H1 (cell line): ENCODE measurements at regions not wholly inside any gene's neighbourhood (a gene's known extent, or its start where the extent isn't known, plus 50 kb on each side); places are given as distances from the start of the nearest gene placed in this dataset.

Source experiments
- CTCF ChIA-PET: fragments of 300-600 bp; sonication (Branson Sonifier 250); formaldehyde crosslinking; loops from one replicate; lab custom pipeline; 2021; ENCODE audit not compliant: partially characterized antibody; lab: Charles Lee
- POLR2A ChIA-PET: fragments of 300-600 bp; sonication (Branson Sonifier 250); formaldehyde crosslinking; loops from one replicate; lab custom pipeline; 2021; ENCODE audit warnings: inconsistent platforms; ENCODE audit not compliant: partially characterized antibody; lab: Charles Lee
- DNase-seq, 2 experiments: peaks; one replicate each; pipeline versions ENCODE4 v3.0.0 to v3.0.0-alpha.2; 2010 to 2022; ENCODE audit warnings: low spot score in 2 of 2, low read depth in 1 of 2, mixed read lengths in 1 of 2
- FAIRE-seq: peaks from 2 replicates; lab custom pipeline; 2011; peaks lifted over from hg19 to GRCh38; lab: Jason Lieb, UNC
- H2AFZ ChIP-seq: 2 replicates; pipeline ENCODE4 v1.8.1; 2012; ENCODE audit warnings: low read length, inconsistent platforms
- H2AK5ac ChIP-seq: 2 replicates; pipeline ENCODE4 v1.6.1; 2013; ENCODE audit warnings: low read depth, low read length
- H2BK120ac ChIP-seq: replicated peaks from 2 replicates; pipeline ENCODE3; 2013; ENCODE audit warnings: low read depth, low read length, inconsistent platforms
- H2BK12ac ChIP-seq: 2 replicates; pipeline ENCODE4 v1.6.1; 2013; ENCODE audit warnings: low read depth, low read length
- H2BK15ac ChIP-seq: 2 replicates; pipeline ENCODE4 v1.6.1; 2013; ENCODE audit warnings: low read length
- H2BK20ac ChIP-seq: 2 replicates; pipeline ENCODE4 v1.6.1; 2013; ENCODE audit warnings: low read length
- H2BK5ac ChIP-seq: 2 replicates; pipeline ENCODE4 v1.6.1; 2013; ENCODE audit warnings: low read depth, low read length
- H3K14ac ChIP-seq: 2 replicates; pipeline ENCODE4 v1.6.1; 2013; ENCODE audit warnings: inconsistent platforms; ENCODE audit not compliant: insufficient read length
- H3K18ac ChIP-seq: 2 replicates; pipeline ENCODE4 v1.6.1; 2013; ENCODE audit warnings: low read length; ENCODE audit errors: extremely low read depth
- H3K23ac ChIP-seq: 2 replicates; pipeline ENCODE4 v1.6.1; 2013; ENCODE audit warnings: inconsistent platforms; ENCODE audit not compliant: insufficient read length
- H3K23me2 ChIP-seq: 2 replicates; pipeline ENCODE4 v1.6.1; 2013; ENCODE audit warnings: low read depth, low read length
- H3K27ac ChIP-seq: 2 replicates; pipeline ENCODE4 v1.6.1; 2011; ENCODE audit warnings: low read depth, low read length, inconsistent platforms
- H3K27me3 ChIP-seq, 4 experiments: replicated peaks in 1 of 4; 1 replicate in 1 of 4; 2 replicates in 3 of 4; pipeline versions ENCODE4 v1.6.1 to v1.8.1; 2011 to 2013; ENCODE audit warnings: low read length in 3 of 4, mild to moderate bottlenecking in 3 of 4, inconsistent platforms in 2 of 4, mixed read lengths in 2 of 4, moderate library complexity in 1 of 4; ENCODE audit not compliant: control insufficient read depth in 3 of 4, insufficient read depth in 3 of 4; ENCODE audit errors: extremely low read depth in 1 of 4
- H3K36me3 ChIP-seq, 4 experiments: 2 replicates each; pipeline versions ENCODE4 v1.6.1 to v1.8.1; 2011 to 2013; ENCODE audit warnings: mild to moderate bottlenecking in 4 of 4, low read length in 3 of 4, moderate library complexity in 2 of 4, control low read depth in 1 of 4, inconsistent platforms in 1 of 4; ENCODE audit not compliant: insufficient read depth in 4 of 4, control insufficient read depth in 2 of 4
- H3K4ac ChIP-seq: replicated peaks from 2 replicates; pipeline ENCODE3; 2013; ENCODE audit warnings: low read length, low read depth, mixed read lengths, inconsistent platforms; ENCODE audit not compliant: insufficient read length
- H3K4me1 ChIP-seq, 4 experiments: replicated peaks in 1 of 4; 1 replicate in 1 of 4; 2 replicates in 3 of 4; pipeline versions ENCODE4 v1.6.1 to v1.8.1; 2011 to 2013; ENCODE audit warnings: low read length in 3 of 4, inconsistent platforms in 2 of 4, mixed read lengths in 1 of 4; ENCODE audit not compliant: insufficient read depth in 4 of 4, control insufficient read depth in 3 of 4
- H3K4me2 ChIP-seq, 2 experiments: 2 replicates each; pipeline versions ENCODE4 v1.6.1 to v1.8.1; 2011 to 2013; ENCODE audit warnings: low read depth in 2 of 2, low read length in 2 of 2, control low read depth in 1 of 2, inconsistent platforms in 1 of 2, mild to moderate bottlenecking in 1 of 2; ENCODE audit not compliant: insufficient read depth in 1 of 2
- H3K4me3 ChIP-seq, 4 experiments: fragments of 200-600, 300-600 bp in 1 of 4; sonication (generic), shearing (Covaris generic), sonication (Bioruptor Twin) in 1 of 4; 2 replicates each; pipeline versions ENCODE4 v1.5.1 to v1.8.1; 2011 to 2016; ENCODE audit warnings: low read length in 4 of 4, low read depth in 3 of 4, control low read depth in 2 of 4, inconsistent platforms in 2 of 4, mild to moderate bottlenecking in 2 of 4, mixed read lengths in 1 of 4, moderate library complexity in 1 of 4; ENCODE audit not compliant: insufficient read depth in 2 of 4; ENCODE audit errors: extremely low read depth in 1 of 4
- H3K56ac ChIP-seq: replicated peaks from 2 replicates; pipeline ENCODE3; 2013; ENCODE audit warnings: low read depth, mild to moderate bottlenecking, mixed read lengths, low read length, inconsistent platforms; ENCODE audit not compliant: insufficient read length
- H3K79me1 ChIP-seq: 2 replicates; pipeline ENCODE4 v1.6.1; 2013; ENCODE audit warnings: low read depth, low read length, control low read depth
- H3K79me2 ChIP-seq, 2 experiments: 2 replicates each; pipeline versions ENCODE4 v1.6.1 to v1.8.1; 2012 to 2013; ENCODE audit warnings: low read length in 2 of 2, mild to moderate bottlenecking in 2 of 2, inconsistent platforms in 1 of 2; ENCODE audit not compliant: insufficient read depth in 2 of 2, control insufficient read depth in 1 of 2
- H3K9ac ChIP-seq, 4 experiments: replicated peaks in 1 of 4; 1 replicate in 1 of 4; 2 replicates in 3 of 4; pipeline versions ENCODE4 v1.6.1 to v1.8.1; 2011 to 2013; ENCODE audit warnings: low read depth in 3 of 4, low read length in 3 of 4, control low read depth in 2 of 4, mild to moderate bottlenecking in 2 of 4, moderate library complexity in 2 of 4, inconsistent platforms in 1 of 4; ENCODE audit errors: extremely low read depth in 1 of 4
- H3K9me3 ChIP-seq, 2 experiments: 2 replicates each; pipeline versions ENCODE4 v1.6.1 to v1.8.1; 2012 to 2013; ENCODE audit warnings: mild to moderate bottlenecking in 2 of 2, moderate library complexity in 2 of 2, control low read depth in 1 of 2, inconsistent platforms in 1 of 2, low read depth in 1 of 2, low read length in 1 of 2, mixed read lengths in 1 of 2; ENCODE audit not compliant: insufficient read depth in 2 of 2
- H4K20me1 ChIP-seq, 2 experiments: replicated peaks in 1 of 2; 2 replicates each; pipeline versions ENCODE3 to v1.8.1; 2011 to 2013; ENCODE audit warnings: inconsistent platforms in 2 of 2, low read length in 2 of 2, mild to moderate bottlenecking in 1 of 2; ENCODE audit not compliant: insufficient read depth in 2 of 2, control insufficient read depth in 1 of 2
- H4K5ac ChIP-seq: 2 replicates; pipeline ENCODE4 v1.6.1; 2013; ENCODE audit warnings: low read length, low read depth, mixed read lengths, inconsistent platforms; ENCODE audit not compliant: insufficient read length
- H4K8ac ChIP-seq: 2 replicates; pipeline ENCODE4 v1.8.0; 2013; ENCODE audit warnings: mild to moderate bottlenecking, moderate library complexity, low read length, inconsistent platforms; ENCODE audit not compliant: insufficient read depth; ENCODE audit errors: extremely low read depth
- H4K91ac ChIP-seq: replicated peaks from 2 replicates; pipeline ENCODE3; 2013; ENCODE audit warnings: low read length, mixed read lengths, inconsistent platforms; ENCODE audit not compliant: insufficient read length
- CTBP2 ChIP-seq: IDR thresholded peaks from 2 replicates; pipeline ENCODE4 v1.7.0; 2011; ENCODE audit warnings: borderline replicate concordance, mild to moderate bottlenecking, moderate library complexity, mixed read lengths, low read length; ENCODE audit not compliant: insufficient read depth, insufficient read length
- EGR1 ChIP-seq: IDR thresholded peaks from 2 replicates; pipeline ENCODE4 v1.6.1; 2011; ENCODE audit warnings: low read depth, low read length, borderline replicate concordance
- KDM1A ChIP-seq: fragments of 200-600, 300-600 bp; sonication (generic); IDR thresholded peaks from 2 replicates; pipeline ENCODE4 v1.7.1; 2016; ENCODE audit warnings: mild to moderate bottlenecking, low read length, borderline replicate concordance
- WGBS, 2 experiments: shearing (Covaris generic) in 1 of 2; methylation state at CpG; one replicate each; pipeline versions ENCODE4 v1.1.6 to v1.1.7; 2013 to 2015; ENCODE audit warnings: low lambda C conversion rate in 2 of 2, mixed read lengths in 2 of 2, inconsistent platforms in 1 of 2, low coverage in 1 of 2, missing lambda C conversion rate in 1 of 2; ENCODE audit not compliant: insufficient replicate concordance in 2 of 2, insufficient coverage in 1 of 2, insufficient read length in 1 of 2; ENCODE audit errors: extremely low coverage in 1 of 2, missing lambda C conversion rate in 1 of 2; 5-methylcytosine and 5-hydroxymethylcytosine counted together

DNA sequence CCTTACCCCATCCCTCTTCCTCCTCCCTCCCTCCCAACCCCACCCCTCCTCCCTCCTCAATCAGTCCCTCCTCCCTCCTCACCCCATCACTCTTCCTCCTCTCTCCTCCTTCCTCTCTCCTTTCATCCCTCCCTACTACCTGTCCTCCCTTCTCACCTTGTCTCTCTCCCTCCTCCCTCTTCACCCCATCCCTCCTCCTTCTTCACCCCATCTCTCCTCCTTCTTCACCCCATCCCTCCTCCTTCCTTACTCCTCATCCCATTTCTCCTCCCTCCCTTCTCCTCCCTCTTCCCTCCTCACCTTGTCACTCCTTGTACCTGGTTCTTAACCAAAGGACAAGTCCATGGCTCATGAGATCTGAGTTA is 222.4 kb downstream of the TTLL2 start (continued):
- TF ChIP-seq KDM1A = no peak
- TF ChIP-seq, all 59 proteins: peak for 0

DNA sequence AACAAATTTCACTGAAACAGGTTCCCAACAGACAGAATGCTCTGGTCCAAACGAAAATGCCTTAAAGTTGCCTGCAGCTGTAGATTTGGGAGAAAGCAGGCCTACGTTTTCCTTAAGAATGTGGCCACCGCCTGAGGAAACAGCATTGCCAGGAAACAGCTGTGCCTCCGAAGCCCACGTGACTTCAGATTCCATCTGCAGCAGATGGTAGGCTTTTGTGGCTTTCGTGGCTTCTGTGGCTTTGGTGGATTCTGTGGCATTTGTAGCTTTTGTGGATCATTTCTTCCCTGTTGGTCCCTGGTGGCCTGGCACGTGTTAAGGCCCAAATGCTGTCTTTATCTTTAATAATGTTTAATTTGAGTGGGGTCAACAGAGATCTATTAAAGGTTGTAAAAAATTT is 222.9 kb downstream of the TTLL2 start:
- Histone ChIP-seq H2AFZ (no peak overlapping the region), H3K4me1 (no peaks in the 10 kb centered on the region; a peak in 1 of 7 replicates), H3K56ac (no peak overlapping the region), H4K5ac (no peak overlapping the region), H3K79me2 (no peaks in the 10 kb centered on the region), H3K36me3 (no peaks in the 10 kb centered on the region), H3K23ac (no peak overlapping the region), H3K4ac (no peak overlapping the region), H3K27ac (no peak overlapping the region), H2BK120ac (no peak overlapping the region), H3K4me2 (no peak overlapping the region), H4K91ac (no peak overlapping the region), H3K9ac (no peak overlapping the region), H2BK15ac (no peak overlapping the region), H3K79me1 (no peaks in the 10 kb centered on the region), H3K27me3 (no peaks in the 10 kb centered on the region), H4K8ac (no peak overlapping the region), H2AK5ac (no peak overlapping the region), H3K4me3 (no peak overlapping the region), H3K18ac (no peak overlapping the region), H3K14ac (no peak overlapping the region), H2BK5ac (no peak overlapping the region), H2BK12ac (no peak overlapping the region), H2BK20ac (no peak overlapping the region), H4K20me1 (no peaks in the 10 kb centered on the region), H3K23me2 (no peaks in the 10 kb centered on the region; the same call in 1 of the 2 replicates), H3K9me3 (no peaks in the 10 kb centered on the region)
- DNase-seq (no peak), FAIRE-seq (no peak)
- ChIA-PET POLR2A (no interaction called here), CTCF (no interaction called here)
- TF ChIP-seq EGR1 (peak; percentile 96), CTBP2 (no peak)
- WGBS, 2 experiments = 90% methylated on average over 7 of the region's 7 CpGs; no CpG with 5 or more reads in 1 of the 2 experiments
